Ishikawa (cell line): ENCODE measurements at regions not wholly inside any gene's neighbourhood (a gene's known extent, or its start where the extent isn't known, plus 50 kb on each side); places are given as distances from the start of the nearest gene placed in this dataset.

Source experiments
- CEBPB ChIP-seq: IDR thresholded peaks from 2 replicates; pipeline ENCODE4 v1.6.1; 2012
- CREB1 ChIP-seq: IDR thresholded peaks from 2 replicates; pipeline ENCODE4 v1.6.1; 2012; ENCODE audit warnings: low read depth
- EGR1 ChIP-seq: IDR thresholded peaks from 2 replicates; pipeline ENCODE4 v1.6.1; 2012
- EP300 ChIP-seq: IDR thresholded peaks from 2 replicates; pipeline ENCODE4 v1.6.1; 2012; ENCODE audit warnings: borderline replicate concordance
- FOXM1 ChIP-seq: IDR thresholded peaks from 2 replicates; pipeline ENCODE4 v1.6.1; 2012; ENCODE audit warnings: low read depth, borderline replicate concordance
- MAX ChIP-seq: IDR thresholded peaks from 2 replicates; pipeline ENCODE4 v1.6.1; 2012
- NFIC ChIP-seq: IDR thresholded peaks from 2 replicates; pipeline ENCODE4 v1.6.1; 2012
- RAD21 ChIP-seq: IDR thresholded peaks from 2 replicates; pipeline ENCODE4 v1.6.1; 2012; ENCODE audit warnings: low read depth
- REST ChIP-seq: IDR thresholded peaks from 2 replicates; pipeline ENCODE4 v1.6.1; 2012; ENCODE audit warnings: low read depth, mild to moderate bottlenecking
- TAF1 ChIP-seq: IDR thresholded peaks from 2 replicates; pipeline ENCODE4 v1.6.1; 2012; ENCODE audit warnings: low read depth, mild to moderate bottlenecking
- TCF12 ChIP-seq: IDR thresholded peaks from 2 replicates; pipeline ENCODE4 v1.6.1; 2012; ENCODE audit warnings: low read depth
- TEAD4 ChIP-seq: IDR thresholded peaks from 2 replicates; pipeline ENCODE4 v1.6.1; 2012
- YY1 ChIP-seq: IDR thresholded peaks from 2 replicates; pipeline ENCODE4 v1.6.1; 2012; ENCODE audit warnings: low read depth
- ZBTB7A ChIP-seq: IDR thresholded peaks from 2 replicates; pipeline ENCODE4 v1.6.1; 2012; ENCODE audit warnings: low read depth
- TF ChIP-seq, protein P1 (sequence below): IDR thresholded peaks from 2 replicates; pipeline ENCODE4 v1.6.1; 2012

- no peak for TF ChIP-seq CEBPB
These were observed 340.3 kb upstream of the SALL3 start for GRCh38 chr18:78639006-78639950.

GRCh38 chr18:78640246-78640995 lies 339.2 kb upstream of the SALL3 start:
- no peak for TF ChIP-seq FOXM1
- TF ChIP-seq CREB1 = no peak
- TF ChIP-seq, protein P1, sequence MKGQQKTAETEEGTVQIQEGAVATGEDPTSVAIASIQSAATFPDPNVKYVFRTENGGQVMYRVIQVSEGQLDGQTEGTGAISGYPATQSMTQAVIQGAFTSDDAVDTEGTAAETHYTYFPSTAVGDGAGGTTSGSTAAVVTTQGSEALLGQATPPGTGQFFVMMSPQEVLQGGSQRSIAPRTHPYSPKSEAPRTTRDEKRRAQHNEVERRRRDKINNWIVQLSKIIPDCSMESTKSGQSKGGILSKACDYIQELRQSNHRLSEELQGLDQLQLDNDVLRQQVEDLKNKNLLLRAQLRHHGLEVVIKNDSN = no peak
- TF ChIP-seq MAX = no peak
- no peak for TF ChIP-seq ZBTB7A
- TF ChIP-seq TEAD4 = no peak
- no peak for TF ChIP-seq TCF12
- TF ChIP-seq CEBPB = no peak
- no peak for TF ChIP-seq EGR1
- TF ChIP-seq RAD21 = no peak
- no peak for TF ChIP-seq REST
- TF ChIP-seq TAF1 = no peak
- TF ChIP-seq YY1 = no peak
- TF ChIP-seq NFIC = no peak
- no peak for TF ChIP-seq EP300

- no peak for TF ChIP-seq NFIC
- TF ChIP-seq REST = no peak
- no peak for TF ChIP-seq RAD21
- no peak for TF ChIP-seq EP300
- no peak for TF ChIP-seq YY1
- TF ChIP-seq, protein P1 = no peak
- TF ChIP-seq CEBPB = no peak
- no peak for TF ChIP-seq TCF12
- no peak for TF ChIP-seq TAF1
- no peak for TF ChIP-seq TEAD4
- no peak for TF ChIP-seq FOXM1
- no peak for TF ChIP-seq ZBTB7A
- no peak for TF ChIP-seq CREB1
These were observed 337.9 kb upstream of the SALL3 start for GRCh38 chr18:78641689-78642231.

- TF ChIP-seq, protein P1 = no peak
- no peak for TF ChIP-seq YY1
- TF ChIP-seq CREB1 = no peak
- no peak for TF ChIP-seq NFIC
- no peak for TF ChIP-seq RAD21
- no peak for TF ChIP-seq CEBPB
- no peak for TF ChIP-seq REST
- TF ChIP-seq FOXM1 = no peak
- no peak for TF ChIP-seq TCF12
- TF ChIP-seq EP300 = no peak
These were observed 337.2 kb upstream of the SALL3 start for GRCh38 chr18:78642296-78642951.
